ENCODE measurements at regions not wholly inside any gene's neighbourhood (a gene's known extent, or its start where the extent isn't known, plus 50 kb on each side); places are given as distances from the start of the nearest gene placed in this dataset.
"Not testable (repeated sequence)": the region's sequence is repeated elsewhere in the genome, so short reads cannot be mapped to it uniquely, and the experiment has no call there.

DNA sequence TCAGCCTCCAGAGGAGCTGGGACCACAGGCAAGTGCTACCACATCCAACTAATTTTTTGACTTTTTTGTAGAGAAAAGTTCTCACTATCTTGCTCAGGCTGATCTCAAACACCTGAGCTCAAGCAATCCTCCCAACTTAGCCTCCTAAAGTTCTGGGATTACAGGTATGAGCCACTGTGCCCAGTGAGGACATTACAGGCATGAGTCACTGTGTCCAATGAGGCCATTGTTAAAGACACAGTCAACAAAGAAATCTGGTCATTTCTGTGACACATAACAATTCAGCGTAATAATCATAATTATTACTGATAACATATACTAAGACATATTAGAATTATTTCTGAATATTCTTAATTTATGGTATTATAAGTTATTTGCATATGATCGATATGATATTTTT lies 463.4 kb upstream of the NDN start:
- DNase-seq (ENCODE audit: low read depth): no peak

DNA sequence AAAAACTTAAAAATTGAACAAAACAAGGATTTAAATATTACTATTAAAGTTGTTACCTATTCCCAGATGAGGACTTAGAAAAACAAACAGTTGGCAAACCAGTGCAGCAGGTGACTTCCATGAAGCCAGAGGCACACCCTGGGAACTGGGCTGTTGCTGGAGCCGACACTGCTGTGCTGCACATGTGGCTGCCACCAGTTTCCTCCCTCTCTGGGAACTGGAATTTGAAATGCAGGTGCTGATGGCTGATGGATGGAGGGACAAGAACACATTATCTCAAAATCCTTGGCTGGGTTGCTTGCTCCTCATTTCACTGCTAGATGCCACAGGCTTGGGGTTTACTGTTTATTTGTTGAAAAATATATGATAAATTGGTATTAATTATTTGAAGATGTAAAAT lies 471.2 kb upstream of the NDN start:
- DNase-seq (ENCODE audit: low read depth): not testable (repeated sequence)

- DNase-seq (ENCODE audit: low read depth): not testable (repeated sequence)
Observed at GRCh38 chr15:24165512-24165911, 478.4 kb upstream of the NDN start.

- not testable (repeated sequence) for DNase-seq (ENCODE audit: low read depth)
Observed at GRCh38 chr15:24202297-24202696, 473.3 kb upstream of the NPAP1 start.

DNA sequence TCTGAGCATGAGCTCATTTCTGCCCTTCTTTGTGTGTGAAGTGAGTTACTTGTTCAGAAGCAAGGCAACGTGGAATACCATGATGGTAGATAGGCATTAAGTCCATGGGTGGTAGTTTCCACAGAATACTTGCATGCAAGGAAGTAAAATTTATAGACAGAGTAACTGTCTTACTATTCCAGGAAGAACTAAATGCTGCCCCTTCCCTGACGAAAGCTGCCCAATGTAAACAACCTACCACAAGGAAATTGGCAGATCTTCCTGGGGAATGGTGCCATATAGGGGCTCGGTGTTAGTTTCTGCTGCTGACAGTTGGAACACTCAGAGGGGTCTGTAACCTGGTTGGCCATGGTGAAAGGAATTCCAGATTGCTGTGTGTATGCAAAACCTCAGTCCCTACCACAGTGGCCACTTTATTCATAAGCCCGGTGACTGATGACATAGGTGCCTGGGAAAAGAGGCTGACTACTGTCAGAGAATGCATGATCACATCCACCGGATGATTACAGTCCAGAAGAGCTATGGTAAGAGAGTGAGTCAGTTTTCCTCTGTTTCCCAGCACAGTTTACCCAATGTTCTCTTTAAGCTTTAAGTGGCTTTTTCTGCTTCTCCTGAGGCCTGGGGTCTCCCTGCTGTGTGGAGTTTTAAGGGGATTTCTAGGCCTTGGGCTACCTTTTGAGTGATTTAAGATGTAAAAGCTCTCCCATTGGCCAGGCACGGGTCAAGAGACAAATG lies 463.7 kb upstream of the NPAP1 start:
- not testable (repeated sequence) for DNase-seq (ENCODE audit: low read depth)

DNA sequence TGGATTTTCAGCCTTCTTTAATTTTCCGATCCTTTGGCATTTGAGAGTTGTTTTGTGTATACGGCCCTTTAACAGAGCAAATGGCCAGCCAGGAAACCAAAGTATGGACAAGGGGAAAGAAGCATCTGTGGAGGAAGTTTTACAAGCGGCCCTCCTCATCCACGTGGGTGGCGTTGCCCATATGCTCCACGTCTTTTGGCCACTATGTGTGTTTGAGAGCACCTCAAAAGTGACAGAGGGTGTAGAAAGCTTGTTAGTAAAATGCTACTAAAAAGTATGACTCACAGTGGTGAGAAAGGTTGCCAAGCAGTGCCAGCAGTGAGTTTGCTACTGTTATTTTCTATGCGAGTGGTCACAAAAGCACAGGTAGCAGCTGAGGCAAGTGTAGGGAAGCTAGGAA lies 451.8 kb upstream of the NPAP1 start:
- no peak for DNase-seq (ENCODE audit: low read depth)

GRCh38 chr15:24224161-24224560 lies 451.4 kb upstream of the NPAP1 start:
- no peak for DNase-seq (ENCODE audit: low read depth)

- DNase-seq (ENCODE audit: low read depth): not testable (repeated sequence)
Observed at GRCh38 chr15:24228922-24229321, 446.7 kb upstream of the NPAP1 start.

DNA sequence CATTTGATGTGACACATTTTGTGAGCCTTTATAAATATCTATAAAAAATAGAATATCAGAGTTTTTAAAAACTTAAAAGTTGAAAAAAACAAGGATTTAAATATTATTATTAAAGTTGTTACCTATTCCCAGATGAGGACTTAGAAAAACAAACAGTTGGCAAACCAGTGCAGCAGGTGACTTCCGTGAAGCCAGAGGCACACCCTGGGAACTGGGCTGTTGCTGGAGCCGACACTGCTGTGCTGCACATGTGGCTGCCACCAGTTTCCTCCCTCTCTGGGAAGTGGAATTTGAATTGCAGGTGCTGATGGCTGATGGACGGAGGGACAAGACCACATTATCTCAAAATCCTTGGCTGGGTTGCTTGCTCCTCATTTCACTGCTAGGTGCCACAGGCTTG lies 442.4 kb upstream of the NPAP1 start:
- not testable (repeated sequence) for DNase-seq (ENCODE audit: low read depth)

DNA sequence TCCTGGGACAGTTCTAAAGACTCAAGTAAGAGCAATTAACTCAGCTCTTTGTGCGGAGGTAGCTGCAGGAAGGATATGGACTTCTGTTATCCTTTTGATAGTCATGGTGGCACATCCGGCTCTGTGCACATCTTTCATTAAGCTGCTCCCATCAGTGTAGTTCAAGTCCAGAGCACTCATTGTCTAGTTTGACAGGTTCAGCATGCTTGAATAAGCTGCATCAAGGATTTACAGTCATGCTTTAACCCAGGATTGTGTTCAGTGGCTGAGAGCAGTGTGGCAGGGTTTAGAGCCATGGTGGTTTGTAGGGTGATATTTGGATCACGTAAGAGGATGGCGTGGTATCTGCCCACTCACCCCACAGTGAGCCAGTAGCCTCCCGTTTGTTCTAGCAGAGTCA lies 435.0 kb upstream of the NPAP1 start:
- DNase-seq (ENCODE audit: low read depth): not testable (repeated sequence)

- not testable (repeated sequence) for DNase-seq (ENCODE audit: low read depth)
Observed at GRCh38 chr15:24259106-24259505, 416.5 kb upstream of the NPAP1 start.

DNA sequence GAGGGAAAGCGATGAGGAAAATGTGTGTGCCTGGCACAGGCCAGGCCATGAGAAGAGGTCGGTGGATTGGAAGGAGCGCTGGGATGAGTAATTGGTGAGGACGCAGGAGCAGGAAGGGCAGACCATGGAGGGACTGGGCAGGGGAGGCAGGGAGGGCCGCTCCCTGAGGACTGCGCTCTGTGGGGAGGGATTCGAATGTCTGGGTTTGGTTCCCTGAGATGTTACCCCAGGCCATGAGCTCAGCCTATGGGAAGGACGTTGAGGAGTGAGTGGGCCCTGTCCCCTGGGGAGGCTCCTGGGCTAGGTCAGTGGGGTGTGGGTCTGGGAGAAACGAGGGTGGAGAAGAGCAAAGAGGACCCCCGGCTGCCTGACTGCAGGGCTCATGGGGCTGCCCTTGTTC lies 415.2 kb upstream of the NPAP1 start:
- DNase-seq (ENCODE audit: low read depth): not testable (repeated sequence)

DNA sequence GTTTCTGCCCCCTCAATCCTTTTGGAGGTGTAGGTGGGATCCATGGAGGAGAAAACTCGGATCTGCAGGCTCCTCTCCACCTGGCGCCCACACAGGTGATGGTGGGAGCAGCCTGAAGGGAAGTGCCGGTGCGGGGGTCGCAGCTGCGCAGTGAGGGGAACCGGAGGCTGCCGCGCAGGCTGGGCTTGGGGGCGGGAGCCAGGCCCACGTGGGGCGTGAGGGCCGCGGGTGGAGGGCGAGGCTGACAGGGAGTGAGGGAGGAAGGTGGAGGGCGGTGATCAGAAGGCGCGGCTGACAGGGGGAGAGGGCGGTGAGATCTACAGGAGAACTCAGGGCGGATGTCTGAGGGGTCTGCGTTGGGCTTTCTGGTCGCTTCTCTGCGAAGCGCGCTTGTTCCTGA lies 414.7 kb upstream of the NPAP1 start:
- DNase-seq (ENCODE audit: low read depth): not testable (repeated sequence)

DNA sequence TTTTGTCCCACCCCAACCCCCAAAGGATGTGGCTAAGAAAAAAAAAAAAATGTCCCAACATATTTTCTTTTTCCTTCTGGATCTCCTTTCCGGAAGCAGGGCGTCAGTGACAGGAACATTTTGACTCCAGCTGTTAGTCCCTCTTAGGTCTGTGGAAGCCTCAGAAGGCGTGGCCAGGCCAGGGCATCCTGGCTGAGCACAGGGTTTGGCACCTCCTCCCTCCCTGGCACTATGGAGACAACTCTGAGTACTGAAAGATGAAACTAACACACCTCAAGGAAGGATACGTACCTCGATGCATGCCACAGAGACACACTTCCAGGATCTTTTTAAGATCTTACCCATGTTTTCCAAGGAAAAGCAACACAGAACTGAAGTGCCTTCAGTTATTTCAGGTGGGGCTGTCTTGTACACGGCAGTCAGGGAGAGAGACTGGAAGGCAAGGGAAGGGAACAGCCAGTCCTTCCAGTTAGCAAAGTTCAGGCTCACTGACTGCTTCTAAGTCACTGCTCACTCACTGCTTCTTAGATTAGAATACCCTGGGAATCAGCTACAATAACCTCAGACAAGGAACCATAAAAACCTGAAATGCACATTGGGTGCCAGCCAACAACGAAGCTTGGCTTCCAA lies 406.9 kb upstream of the NPAP1 start:
- DNase-seq (ENCODE audit: low read depth): not testable (repeated sequence)

GRCh38 chr15:24269166-24269571 lies 406.4 kb upstream of the NPAP1 start:
- DNase-seq (ENCODE audit: low read depth): no peak

DNA sequence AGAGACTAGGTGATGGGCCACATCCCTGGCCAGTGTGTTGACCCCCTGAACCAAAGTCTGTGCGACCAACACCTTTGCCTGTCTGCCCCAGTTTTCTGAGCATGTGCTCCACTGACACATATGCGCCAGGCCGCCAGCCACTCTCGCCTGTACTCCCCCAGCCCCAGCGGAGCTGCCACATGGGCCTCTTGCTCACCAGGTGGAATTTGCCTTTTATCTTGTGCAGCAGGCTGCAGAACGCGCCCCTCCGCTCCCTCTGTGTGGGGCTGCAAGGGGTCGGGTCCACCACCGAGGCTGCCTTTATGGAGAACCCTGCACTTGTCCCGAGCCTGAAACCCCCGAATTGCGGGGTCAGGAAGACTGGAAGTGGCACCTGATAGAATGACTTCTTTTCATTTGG lies 405.7 kb upstream of the NPAP1 start:
- no peak for DNase-seq (ENCODE audit: low read depth)

DNA sequence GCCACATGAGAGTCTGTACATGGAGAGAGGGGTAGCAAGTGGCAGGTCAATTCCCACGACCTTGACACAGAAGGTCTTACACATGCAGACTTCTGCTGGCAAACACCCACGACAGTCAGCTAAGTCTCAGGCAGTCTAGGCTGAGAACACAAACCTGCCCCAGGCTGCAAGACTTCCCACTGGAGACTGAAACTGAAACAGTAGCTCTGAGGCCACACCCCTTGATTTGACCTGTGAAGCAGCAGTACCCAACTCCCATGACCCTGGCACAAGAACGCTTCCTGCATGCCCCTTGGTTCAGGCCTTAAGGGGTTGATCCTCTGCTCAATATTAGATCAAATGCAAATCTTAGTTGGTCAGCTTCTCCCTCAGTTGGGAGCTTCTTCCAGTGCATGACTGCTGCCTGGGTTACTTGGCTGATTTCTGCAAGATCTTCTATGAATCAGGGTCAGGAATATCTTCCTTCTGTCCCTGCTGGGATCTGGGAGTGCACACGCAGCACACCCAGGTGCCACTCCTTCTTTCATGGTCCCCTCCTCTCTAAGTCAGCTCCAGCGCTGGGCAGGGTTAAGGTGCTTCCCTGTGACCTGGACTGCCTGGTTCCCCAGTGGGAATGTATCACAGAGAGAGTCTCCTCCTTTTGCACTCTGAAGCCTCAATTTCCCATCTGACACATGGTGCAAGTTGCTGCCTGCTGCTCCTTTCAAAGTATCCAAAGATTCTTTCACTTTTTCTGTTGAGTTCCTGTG lies 403.9 kb upstream of the NPAP1 start:
- not testable (repeated sequence) for DNase-seq (ENCODE audit: low read depth)

- no peak for DNase-seq (ENCODE audit: low read depth)
Observed at GRCh38 chr15:24292837-24293236, 382.7 kb upstream of the NPAP1 start.

DNA sequence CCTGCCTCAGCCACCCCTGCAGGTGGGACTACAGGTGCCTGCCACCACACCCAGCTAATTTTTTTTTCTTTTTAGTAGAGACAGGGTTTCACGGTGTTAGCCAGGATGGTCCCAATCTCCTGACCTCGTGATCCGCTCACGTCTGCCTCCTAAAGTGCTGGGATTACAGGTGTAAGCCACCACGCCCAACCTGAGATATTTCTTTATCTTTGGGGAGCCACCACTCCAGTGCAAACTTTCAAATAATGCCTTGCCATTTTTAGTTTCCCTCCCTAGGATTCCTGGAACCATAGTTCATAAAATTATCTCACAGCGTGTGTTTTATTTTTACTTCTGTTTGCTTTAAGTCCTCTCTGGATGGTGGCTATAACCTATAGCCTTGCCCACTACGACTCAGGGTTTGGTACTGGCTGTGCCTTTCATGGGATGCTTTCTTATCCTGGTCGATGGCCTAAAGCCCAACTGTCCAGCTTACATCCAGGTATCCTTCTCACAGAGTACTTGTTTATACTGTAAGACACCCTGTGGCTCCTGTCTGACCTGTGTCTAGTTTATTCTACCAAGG lies 374.7 kb upstream of the NPAP1 start:
- DNase-seq (ENCODE audit: low read depth): not testable (repeated sequence)

DNA sequence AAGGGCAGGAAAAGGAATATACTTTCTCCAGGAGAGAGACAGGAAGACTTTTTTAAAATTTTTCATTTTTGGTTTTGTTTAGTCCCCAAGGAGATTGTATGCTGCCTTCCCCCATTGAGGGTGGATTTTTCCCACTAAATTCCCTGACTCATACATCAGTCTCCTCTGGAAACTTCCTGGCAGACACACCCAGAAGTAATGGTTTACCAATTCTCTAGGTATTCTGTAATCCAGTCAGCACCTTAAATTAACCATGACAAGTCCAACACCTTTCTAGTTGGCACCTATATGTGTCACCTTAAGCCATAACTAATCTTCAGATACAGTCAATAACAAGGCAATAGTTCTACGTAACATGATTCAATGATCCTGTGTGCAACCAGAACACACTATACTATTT lies 373.6 kb upstream of the NPAP1 start:
- not testable (repeated sequence) for DNase-seq (ENCODE audit: low read depth)

- DNase-seq (ENCODE audit: low read depth): not testable (repeated sequence)
Observed at GRCh38 chr15:24304747-24305146, 370.8 kb upstream of the NPAP1 start.

DNA sequence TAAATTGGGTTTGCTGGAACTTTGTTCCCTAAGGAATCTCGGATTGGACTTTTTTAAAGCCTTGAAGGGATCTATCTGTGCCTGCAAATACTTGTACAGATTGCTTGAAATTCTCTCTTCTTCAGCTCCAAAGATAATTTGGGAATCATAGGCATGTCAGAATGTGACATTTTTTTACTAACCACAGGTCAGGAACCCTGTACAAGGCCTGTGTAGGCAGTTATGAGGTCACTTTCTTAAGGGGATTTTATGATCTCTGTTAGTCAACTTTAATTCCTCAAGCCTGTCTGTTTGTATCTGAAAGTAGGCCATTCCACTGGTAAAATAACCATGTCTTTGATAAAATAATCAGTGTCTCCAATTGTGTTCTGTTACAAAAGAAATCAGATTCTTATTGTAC lies 369.9 kb upstream of the NPAP1 start:
- not testable (repeated sequence) for DNase-seq (ENCODE audit: low read depth)

GRCh38 chr15:24309700-24310099 lies 365.9 kb upstream of the NPAP1 start:
- DNase-seq (ENCODE audit: low read depth): not testable (repeated sequence)
